SK-N-SH (cell line): ENCODE measurements at regions not wholly inside any gene's neighbourhood (a gene's known extent, or its start where the extent isn't known, plus 50 kb on each side); places are given as distances from the start of the nearest gene placed in this dataset.

Experiments
- CTCF ChIA-PET: fragments of 300-600, 350-600 bp; formaldehyde crosslinking; extraction: SDS; loops from one replicate; lab custom pipeline; 2021; lab: Yijun Ruan, JAX
- POLR2A ChIA-PET: fragments of 350-600 bp; sonication (Branson Sonifier 250); formaldehyde crosslinking; extraction: SDS; loops from one replicate; lab custom pipeline; 2020; ENCODE audit warnings: antibody characterized with exemption, inconsistent platforms; lab: Yijun Ruan, JAX
- DNase-seq: peaks from one replicate; pipeline ENCODE4 v3.0.0; 2012
- H2AFZ ChIP-seq: fragments of 200-600 bp; sonication (generic); 2 replicates; pipeline ENCODE4 v1.8.1; 2016; ENCODE audit warnings: antibody characterized with exemption, mild to moderate bottlenecking, low read depth
- H3F3A ChIP-seq: fragments of 200-600 bp; sonication (generic); replicated peaks from 2 replicates; pipeline ENCODE3; 2016; ENCODE audit warnings: antibody characterized with exemption, mild to moderate bottlenecking; ENCODE audit not compliant: insufficient read depth
- H3K27ac ChIP-seq, 2 experiments: fragments of 200-500 bp in 1 of 2; fragments of 200-600 bp in 1 of 2; sonication (Bioruptor generic) in 1 of 2; sonication (generic), shearing (Covaris generic) in 1 of 2; 2 replicates each; pipeline versions ENCODE4 v1.5.1 to v1.6.1; 2014 to 2016; ENCODE audit warnings: low read depth in 2 of 2, inconsistent platforms in 1 of 2, low read length in 1 of 2, mild to moderate bottlenecking in 1 of 2, mixed read lengths in 1 of 2
- H3K27me3 ChIP-seq: fragments of 200-600 bp; sonication (generic), shearing (Covaris generic); 2 replicates; pipeline ENCODE4 v1.6.1; 2016; ENCODE audit warnings: mixed run types; ENCODE audit not compliant: insufficient read depth
- H3K36me3 ChIP-seq, 2 experiments: fragments of 200-500 bp in 1 of 2; fragments of 200-600 bp in 1 of 2; sonication (Bioruptor generic) in 1 of 2; sonication (generic) in 1 of 2; replicated peaks in 1 of 2; 2 replicates each; pipeline versions ENCODE3 to v1.5.1; 2014 to 2016; ENCODE audit warnings: low read length in 1 of 2, mild to moderate bottlenecking in 1 of 2; ENCODE audit not compliant: insufficient read depth in 2 of 2, control insufficient read depth in 1 of 2
- H3K4me1 ChIP-seq, 2 experiments: fragments of 200-500 bp in 1 of 2; fragments of 200-600 bp in 1 of 2; sonication (Bioruptor generic) in 1 of 2; sonication (generic), shearing (Covaris generic) in 1 of 2; 2 replicates each; pipeline versions ENCODE4 v1.5.1 to v1.6.1; 2014 to 2016; ENCODE audit warnings: low read depth in 1 of 2, low read length in 1 of 2, mixed run types in 1 of 2; ENCODE audit not compliant: insufficient read depth in 2 of 2, control insufficient read depth in 1 of 2
- H3K4me2 ChIP-seq: fragments of 200-600 bp; sonication (generic), shearing (Covaris generic); 2 replicates; pipeline ENCODE4 v1.6.1; 2017; ENCODE audit warnings: mixed run types
- H3K4me3 ChIP-seq, 2 experiments: fragments of 200-500 bp in 1 of 2; fragments of 200-600 bp in 1 of 2; sonication (Bioruptor generic) in 1 of 2; sonication (generic), shearing (Covaris generic) in 1 of 2; 2 replicates each; pipeline versions ENCODE4 v1.5.1 to v1.8.1; 2014 to 2016; ENCODE audit warnings: low read depth in 2 of 2, inconsistent platforms in 1 of 2, low read length in 1 of 2, mild to moderate bottlenecking in 1 of 2, mixed read lengths in 1 of 2, moderate library complexity in 1 of 2
- H3K79me2 ChIP-seq: fragments of 200-600 bp; sonication (generic); 2 replicates; pipeline ENCODE4 v1.8.1; 2017; ENCODE audit warnings: mild to moderate bottlenecking; ENCODE audit not compliant: insufficient read depth
- H3K9ac ChIP-seq: fragments of 200-600 bp; sonication (generic); 2 replicates; pipeline ENCODE4 v1.6.1; 2017; ENCODE audit warnings: mixed run types
- H3K9me2 ChIP-seq: fragments of 200-600 bp; sonication (generic); 2 replicates; pipeline ENCODE4 v1.6.1; 2017; ENCODE audit warnings: mixed run types
- H3K9me3 ChIP-seq: fragments of 200-600 bp; sonication (generic); 2 replicates; pipeline ENCODE4 v1.6.1; 2017; ENCODE audit warnings: mixed run types, mild to moderate bottlenecking, moderate library complexity
- H4K20me1 ChIP-seq: fragments of 200-600 bp; sonication (generic); 2 replicates; pipeline ENCODE4 v1.6.1; 2017; ENCODE audit warnings: mild to moderate bottlenecking, mixed run types; ENCODE audit not compliant: insufficient read depth
- EP300 ChIP-seq, 2 experiments: IDR thresholded peaks; 2 replicates each; pipeline versions ENCODE4 v1.4.0 to v1.6.1; 2012; ENCODE audit warnings: borderline replicate concordance in 1 of 2, low read depth in 1 of 2, low read length in 1 of 2
- FOXJ3 ChIP-seq: sonication (generic); formaldehyde crosslinking; IDR thresholded peaks from 2 replicates; pipeline ENCODE4 v1.5.1; 2020; ENCODE audit warnings: mild to moderate bottlenecking, missing genetic modification reagents
- GABPA ChIP-seq: IDR thresholded peaks from 2 replicates; pipeline ENCODE4 v1.4.0; 2012; ENCODE audit warnings: low read depth, mild to moderate bottlenecking
- GATA2 ChIP-seq: sonication (generic); formaldehyde crosslinking; IDR thresholded peaks from 2 replicates; pipeline ENCODE4 v1.5.0; 2020; ENCODE audit warnings: mild to moderate bottlenecking, missing genetic modification reagents
- JUND ChIP-seq: IDR thresholded peaks from 2 replicates; pipeline ENCODE4 v1.4.0; 2012
- MXI1 ChIP-seq: IDR thresholded peaks from 2 replicates; pipeline ENCODE4 v1.6.1; 2012; ENCODE audit warnings: mild to moderate bottlenecking, low read depth, low read length, improper control_type of control experiment
- NRF1 ChIP-seq: IDR thresholded peaks from 2 replicates; pipeline ENCODE4 v1.6.1; 2012; ENCODE audit warnings: low read depth, mild to moderate bottlenecking, low read length
- POLR2AphosphoS5 ChIP-seq: IDR thresholded peaks from 2 replicates; pipeline ENCODE4 v1.6.1; 2012; ENCODE audit warnings: low read depth, low read length
- RAD21 ChIP-seq: IDR thresholded peaks from 2 replicates; pipeline ENCODE4 v1.6.1; 2012; ENCODE audit warnings: mild to moderate bottlenecking, low read length
- RFX5 ChIP-seq: IDR thresholded peaks from 2 replicates; pipeline ENCODE4 v1.6.1; 2012; ENCODE audit warnings: mild to moderate bottlenecking, improper control_type of control experiment, low read length
- SMC3 ChIP-seq: IDR thresholded peaks from 2 replicates; pipeline ENCODE4 v1.6.1; 2012; ENCODE audit warnings: low read depth, low read length, improper control_type of control experiment
- TEAD4 ChIP-seq: IDR thresholded peaks from 2 replicates; pipeline ENCODE4 v1.4.0; 2012; ENCODE audit warnings: mild to moderate bottlenecking, borderline replicate concordance; ENCODE audit not compliant: insufficient read depth
- YY1 ChIP-seq: IDR thresholded peaks from 2 replicates; pipeline ENCODE4 v1.4.0; 2012; ENCODE audit warnings: low read depth, mild to moderate bottlenecking
- WGBS: methylation state at CpG from one replicate; pipeline ENCODE4 v1.1.6; 2017; ENCODE audit warnings: low lambda C conversion rate; 5-methylcytosine and 5-hydroxymethylcytosine counted together
- TF ChIP-seq, protein P1 (sequence below): fragments of 200-600 bp; sonication (generic); IDR thresholded peaks from 2 replicates; pipeline ENCODE4 v1.6.1; 2017; ENCODE audit warnings: antibody characterized with exemption, mild to moderate bottlenecking, moderate library complexity
- TF ChIP-seq, protein P2 (sequence below): IDR thresholded peaks from 2 replicates; pipeline ENCODE4 v1.4.0; 2012; ENCODE audit warnings: low read depth, borderline replicate concordance
- TF ChIP-seq, protein P3 (sequence below): IDR thresholded peaks from 2 replicates; pipeline ENCODE4; 2012

DNA sequence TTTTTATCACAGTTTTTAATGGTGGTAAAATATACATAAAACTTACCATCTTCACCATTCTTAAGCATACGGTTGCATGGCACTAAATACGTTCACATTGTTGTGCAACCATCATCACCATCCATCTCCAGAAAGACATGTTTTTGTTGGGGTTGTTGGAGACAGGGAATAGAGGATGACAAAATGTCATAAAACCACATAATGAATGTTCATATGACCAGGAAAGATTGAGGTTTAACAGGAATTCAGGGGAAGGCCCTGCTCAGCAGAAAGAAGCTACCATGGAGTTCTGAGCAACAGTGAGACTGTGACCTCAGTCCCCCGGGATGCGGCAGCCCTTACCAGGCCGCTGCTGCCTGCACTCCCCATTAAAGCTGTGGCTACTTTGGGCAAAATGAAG lies 63.9 kb upstream of the TRIM2 start:
- CTCF ChIA-PET: interaction anchor here (1.0 to 4.5 kb wide), 3 partner anchors 13 to 178 kb away, joined by 4 to 36 read pairs (median 4); no protein-coding TSS in a partner anchor
- Histone ChIP-seq H3K79me2 (no peaks in the 10 kb centered on the region), H4K20me1 (no peaks in the 10 kb centered on the region), H3K4me2 (no peak overlapping the region), H3K9me2 (no peaks in the 10 kb centered on the region), H3K36me3 (no peaks in the 10 kb centered on the region), H3K4me1 (peaks cover 31 to 37% of the 10 kb centered on the region in 2 experiments), H3K9me3 (no peaks in the 10 kb centered on the region), H3K9ac (no peak overlapping the region), H2AFZ (no peak overlapping the region), H3K4me3 (no peak overlapping the region), H3F3A (peaks cover 25% of the 10 kb centered on the region), H3K27ac (no peak overlapping the region), H3K27me3 (no peaks in the 10 kb centered on the region)
- POLR2A ChIA-PET: no interaction called here
- TF ChIP-seq, protein P1, sequence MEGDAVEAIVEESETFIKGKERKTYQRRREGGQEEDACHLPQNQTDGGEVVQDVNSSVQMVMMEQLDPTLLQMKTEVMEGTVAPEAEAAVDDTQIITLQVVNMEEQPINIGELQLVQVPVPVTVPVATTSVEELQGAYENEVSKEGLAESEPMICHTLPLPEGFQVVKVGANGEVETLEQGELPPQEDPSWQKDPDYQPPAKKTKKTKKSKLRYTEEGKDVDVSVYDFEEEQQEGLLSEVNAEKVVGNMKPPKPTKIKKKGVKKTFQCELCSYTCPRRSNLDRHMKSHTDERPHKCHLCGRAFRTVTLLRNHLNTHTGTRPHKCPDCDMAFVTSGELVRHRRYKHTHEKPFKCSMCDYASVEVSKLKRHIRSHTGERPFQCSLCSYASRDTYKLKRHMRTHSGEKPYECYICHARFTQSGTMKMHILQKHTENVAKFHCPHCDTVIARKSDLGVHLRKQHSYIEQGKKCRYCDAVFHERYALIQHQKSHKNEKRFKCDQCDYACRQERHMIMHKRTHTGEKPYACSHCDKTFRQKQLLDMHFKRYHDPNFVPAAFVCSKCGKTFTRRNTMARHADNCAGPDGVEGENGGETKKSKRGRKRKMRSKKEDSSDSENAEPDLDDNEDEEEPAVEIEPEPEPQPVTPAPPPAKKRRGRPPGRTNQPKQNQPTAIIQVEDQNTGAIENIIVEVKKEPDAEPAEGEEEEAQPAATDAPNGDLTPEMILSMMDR: no peak
- TF ChIP-seq TEAD4 (no peak), JUND (no peak), SMC3 (no peak), RAD21 (no peak), GABPA (no peak), EP300 (IDR thresholded peaks at IDR 0.05; ENCODE audit: borderline replicate concordance in 1 of 2, low read depth in 1 of 2, low read length in 1 of 2) (no peak), MXI1 (no peak), GATA2 (CRISPR knock-in tag) (no peak), RFX5 (no peak), POLR2AphosphoS5 (no peak), YY1 (no peak)
- 96% methylated on average over 5 of the region's 5 CpGs for WGBS
- DNase-seq: no peak

DNA sequence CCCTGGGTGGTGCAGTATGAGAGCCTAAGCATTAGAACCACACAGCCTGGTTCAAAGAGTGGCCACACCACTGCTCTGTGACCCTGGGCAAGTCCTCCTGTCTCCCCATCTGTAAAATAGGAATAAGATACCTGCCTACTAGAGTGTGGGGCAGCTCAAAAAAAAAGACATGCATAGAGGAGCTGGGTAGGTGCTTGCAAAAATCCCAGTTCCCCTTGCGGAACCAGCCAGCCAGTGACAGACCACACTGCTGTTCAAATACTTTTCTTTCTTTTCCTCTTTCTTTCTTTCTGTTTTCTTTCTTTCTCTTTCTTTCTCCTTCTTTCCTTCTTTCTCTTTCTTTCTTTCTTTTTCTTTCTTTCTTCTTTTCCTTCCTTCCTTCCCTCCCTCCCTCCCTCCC lies 63.0 kb upstream of the TRIM2 start:
- ChIA-PET CTCF (interaction anchor here (0.9 to 2.4 kb wide), 3 partner anchors 14 to 433 kb away, joined by 3 to 30 read pairs (median 4); no protein-coding TSS in a partner anchor), POLR2A (no interaction called here)
- TF ChIP-seq JUND (no peak), POLR2AphosphoS5 (no peak), EP300 (IDR thresholded peaks at IDR 0.05; ENCODE audit: borderline replicate concordance in 1 of 2, low read depth in 1 of 2, low read length in 1 of 2) (no peak), FOXJ3 (CRISPR knock-in tag) (no peak), NRF1 (no peak)
- TF ChIP-seq, protein P2, sequence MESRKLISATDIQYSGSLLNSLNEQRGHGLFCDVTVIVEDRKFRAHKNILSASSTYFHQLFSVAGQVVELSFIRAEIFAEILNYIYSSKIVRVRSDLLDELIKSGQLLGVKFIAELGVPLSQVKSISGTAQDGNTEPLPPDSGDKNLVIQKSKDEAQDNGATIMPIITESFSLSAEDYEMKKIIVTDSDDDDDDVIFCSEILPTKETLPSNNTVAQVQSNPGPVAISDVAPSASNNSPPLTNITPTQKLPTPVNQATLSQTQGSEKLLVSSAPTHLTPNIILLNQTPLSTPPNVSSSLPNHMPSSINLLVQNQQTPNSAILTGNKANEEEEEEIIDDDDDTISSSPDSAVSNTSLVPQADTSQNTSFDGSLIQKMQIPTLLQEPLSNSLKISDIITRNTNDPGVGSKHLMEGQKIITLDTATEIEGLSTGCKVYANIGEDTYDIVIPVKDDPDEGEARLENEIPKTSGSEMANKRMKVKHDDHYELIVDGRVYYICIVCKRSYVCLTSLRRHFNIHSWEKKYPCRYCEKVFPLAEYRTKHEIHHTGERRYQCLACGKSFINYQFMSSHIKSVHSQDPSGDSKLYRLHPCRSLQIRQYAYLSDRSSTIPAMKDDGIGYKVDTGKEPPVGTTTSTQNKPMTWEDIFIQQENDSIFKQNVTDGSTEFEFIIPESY: no peak
- TF ChIP-seq, protein P3, sequence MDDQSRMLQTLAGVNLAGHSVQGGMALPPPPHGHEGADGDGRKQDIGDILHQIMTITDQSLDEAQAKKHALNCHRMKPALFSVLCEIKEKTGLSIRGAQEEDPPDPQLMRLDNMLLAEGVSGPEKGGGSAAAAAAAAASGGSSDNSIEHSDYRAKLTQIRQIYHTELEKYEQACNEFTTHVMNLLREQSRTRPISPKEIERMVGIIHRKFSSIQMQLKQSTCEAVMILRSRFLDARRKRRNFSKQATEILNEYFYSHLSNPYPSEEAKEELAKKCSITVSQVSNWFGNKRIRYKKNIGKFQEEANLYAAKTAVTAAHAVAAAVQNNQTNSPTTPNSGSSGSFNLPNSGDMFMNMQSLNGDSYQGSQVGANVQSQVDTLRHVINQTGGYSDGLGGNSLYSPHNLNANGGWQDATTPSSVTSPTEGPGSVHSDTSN: no peak

More for the DNA sequence above, 63.0 kb upstream of the TRIM2 start:
- Histone ChIP-seq H3K36me3 (no peaks in the 10 kb centered on the region), H3K4me2 (no peak overlapping the region), H3K4me1 (peaks cover 31 to 39% of the 10 kb centered on the region in 2 experiments), H3K27ac (no peak overlapping the region), H3K9me2 (no peaks in the 10 kb centered on the region), H3F3A (peaks cover 25% of the 10 kb centered on the region), H4K20me1 (no peaks in the 10 kb centered on the region), H3K9me3 (no peaks in the 10 kb centered on the region), H3K9ac (no peak overlapping the region), H3K4me3 (no peak overlapping the region), H2AFZ (no peak overlapping the region), H3K27me3 (no peaks in the 10 kb centered on the region), H3K79me2 (no peaks in the 10 kb centered on the region)
- 100% methylated on average over 1 of the region's 1 CpG for WGBS
- DNase-seq: no peak
